HL-60 (cell line): ENCODE measurements at regions not wholly inside any gene's neighbourhood (a gene's known extent, or its start where the extent isn't known, plus 50 kb on each side); places are given as distances from the start of the nearest gene placed in this dataset.

Experiments used
- POLR2AphosphoS5 ChIP-seq: IDR thresholded peaks from 2 replicates; pipeline ENCODE4 v1.6.1; 2012; ENCODE audit warnings: low read depth
- SPI1 ChIP-seq: IDR thresholded peaks from 2 replicates; pipeline ENCODE4 v1.6.1; 2012; ENCODE audit warnings: low read depth, mild to moderate bottlenecking, borderline replicate concordance
- TF ChIP-seq, protein P1 (sequence below): IDR thresholded peaks from one replicate; pipeline ENCODE4 v1.5.1; 2011; ENCODE audit warnings: low read length, control low read depth, inconsistent platforms; ENCODE audit not compliant: insufficient read depth

DNA sequence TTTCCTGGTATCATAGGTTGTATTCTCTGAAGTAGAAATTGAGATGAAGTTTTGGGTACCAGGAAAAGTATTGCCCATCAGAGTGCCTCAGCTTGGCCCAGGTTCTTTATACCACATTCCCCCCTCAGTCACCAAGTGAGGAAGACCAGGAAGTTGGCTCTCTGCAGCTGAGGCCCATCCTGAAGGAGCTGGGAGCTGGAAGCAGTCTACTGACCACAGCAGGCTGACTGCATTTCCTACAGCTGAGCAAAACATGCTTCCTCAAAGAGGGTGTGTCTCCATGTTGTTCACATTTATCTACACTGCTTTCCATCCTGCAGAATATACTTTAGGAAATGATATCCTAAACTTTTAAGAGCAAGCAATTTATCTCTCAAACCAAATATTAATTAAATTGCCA lies 654.6 kb downstream of the ELAVL2 start:
- TF ChIP-seq SPI1 (no peak), POLR2AphosphoS5 (no peak)
- TF ChIP-seq, protein P1, sequence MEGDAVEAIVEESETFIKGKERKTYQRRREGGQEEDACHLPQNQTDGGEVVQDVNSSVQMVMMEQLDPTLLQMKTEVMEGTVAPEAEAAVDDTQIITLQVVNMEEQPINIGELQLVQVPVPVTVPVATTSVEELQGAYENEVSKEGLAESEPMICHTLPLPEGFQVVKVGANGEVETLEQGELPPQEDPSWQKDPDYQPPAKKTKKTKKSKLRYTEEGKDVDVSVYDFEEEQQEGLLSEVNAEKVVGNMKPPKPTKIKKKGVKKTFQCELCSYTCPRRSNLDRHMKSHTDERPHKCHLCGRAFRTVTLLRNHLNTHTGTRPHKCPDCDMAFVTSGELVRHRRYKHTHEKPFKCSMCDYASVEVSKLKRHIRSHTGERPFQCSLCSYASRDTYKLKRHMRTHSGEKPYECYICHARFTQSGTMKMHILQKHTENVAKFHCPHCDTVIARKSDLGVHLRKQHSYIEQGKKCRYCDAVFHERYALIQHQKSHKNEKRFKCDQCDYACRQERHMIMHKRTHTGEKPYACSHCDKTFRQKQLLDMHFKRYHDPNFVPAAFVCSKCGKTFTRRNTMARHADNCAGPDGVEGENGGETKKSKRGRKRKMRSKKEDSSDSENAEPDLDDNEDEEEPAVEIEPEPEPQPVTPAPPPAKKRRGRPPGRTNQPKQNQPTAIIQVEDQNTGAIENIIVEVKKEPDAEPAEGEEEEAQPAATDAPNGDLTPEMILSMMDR: no peak
